IMR-90 (cell line): ENCODE measurements at regions not wholly inside any gene's neighbourhood (a gene's known extent, or its start where the extent isn't known, plus 50 kb on each side); places are given as distances from the start of the nearest gene placed in this dataset.

Source experiments
- ATAC-seq: fragments of 200-7000 bp; cut with Tn5 transposase; 2 replicates; pipeline ENCODE4 v1.9.1; 2020; ENCODE audit warnings: low read depth, mild to moderate bottlenecking, moderate library complexity
- BruUV-seq: library from RNA; stranded (reverse); fragments of 400-500 nt; replicated peaks from 2 replicates; lab custom pipeline; 2021; lab: Mats Ljungman, UMichigan
- CTCF ChIA-PET: fragments of 300-600 bp; formaldehyde crosslinking; extraction: SDS; loops from one replicate; lab custom pipeline; 2021; ENCODE audit warnings: antibody characterized with exemption; lab: Yijun Ruan, JAX
- POLR2A ChIA-PET: fragments of 300-600 bp; sonication (Branson Sonifier 250); formaldehyde crosslinking; loops from one replicate; lab custom pipeline; 2022; ENCODE audit warnings: antibody characterized with exemption; ENCODE audit not compliant: unreplicated experiment; lab: Charles Lee
- DNase-seq: peaks from one replicate; pipeline ENCODE4 v3.0.0; 2013
- H2AFZ ChIP-seq: replicated peaks from 2 replicates; pipeline ENCODE3; 2013; ENCODE audit warnings: low read length, mild to moderate bottlenecking; ENCODE audit not compliant: poor library complexity
- H2AK5ac ChIP-seq: 2 replicates; pipeline ENCODE4 v1.6.1; 2013; ENCODE audit warnings: low read depth, low read length, inconsistent platforms
- H2AK9ac ChIP-seq: replicated peaks from 2 replicates; pipeline ENCODE3; 2013; ENCODE audit warnings: mild to moderate bottlenecking, low read depth, low read length, moderate library complexity; ENCODE audit not compliant: poor library complexity
- H2BK120ac ChIP-seq: 2 replicates; pipeline ENCODE4 v1.6.1; 2013; ENCODE audit warnings: low read depth, low read length, inconsistent platforms
- H2BK15ac ChIP-seq: 3 replicates; pipeline ENCODE4 v1.6.1; 2013; ENCODE audit warnings: low read depth, low read length, inconsistent platforms
- H2BK20ac ChIP-seq: 2 replicates; pipeline ENCODE4 v1.6.1; 2013; ENCODE audit warnings: low read depth, mild to moderate bottlenecking, inconsistent platforms, low read length, moderate library complexity
- H2BK5ac ChIP-seq: 2 replicates; pipeline ENCODE4 v1.6.1; 2013; ENCODE audit warnings: mild to moderate bottlenecking, low read depth, low read length, inconsistent platforms; ENCODE audit not compliant: poor library complexity, severe bottlenecking
- H3K14ac ChIP-seq: replicated peaks from 2 replicates; pipeline ENCODE4 v1.6.1; 2013; ENCODE audit warnings: low read depth, low read length, inconsistent platforms
- H3K18ac ChIP-seq: 2 replicates; pipeline ENCODE4 v1.6.1; 2013; ENCODE audit warnings: low read depth, low read length, control low read depth
- H3K23ac ChIP-seq: 2 replicates; pipeline ENCODE4 v1.6.1; 2013; ENCODE audit warnings: low read depth, low read length, inconsistent platforms
- H3K27ac ChIP-seq: 2 replicates; pipeline ENCODE4 v1.5.1; 2013; ENCODE audit warnings: mild to moderate bottlenecking, control low read depth, low read length; ENCODE audit not compliant: insufficient read depth
- H3K27me3 ChIP-seq: 2 replicates; pipeline ENCODE4 v1.6.1; 2013; ENCODE audit warnings: low read length; ENCODE audit not compliant: control insufficient read depth, insufficient read depth
- H3K36me3 ChIP-seq: 2 replicates; pipeline ENCODE4 v1.6.1; 2013; ENCODE audit warnings: low read length, mixed read lengths; ENCODE audit not compliant: control insufficient read depth, insufficient read depth
- H3K4ac ChIP-seq: 2 replicates; pipeline ENCODE4 v1.6.1; 2013; ENCODE audit warnings: low read depth, low read length, inconsistent platforms
- H3K4me1 ChIP-seq: 2 replicates; pipeline ENCODE4 v1.6.1; 2013; ENCODE audit warnings: low read length, mixed read lengths; ENCODE audit not compliant: control insufficient read depth, insufficient read depth
- H3K4me2 ChIP-seq: 2 replicates; pipeline ENCODE4 v1.6.1; 2013; ENCODE audit warnings: low read depth, mild to moderate bottlenecking, control low read depth, low read length, moderate library complexity
- H3K4me3 ChIP-seq: 2 replicates; pipeline ENCODE4 v1.5.1; 2013; ENCODE audit warnings: low read depth, mild to moderate bottlenecking, control low read depth, low read length, moderate library complexity; ENCODE audit not compliant: insufficient read depth
- H3K56ac ChIP-seq: 2 replicates; pipeline ENCODE4 v1.6.1; 2013; ENCODE audit warnings: low read length, inconsistent platforms; ENCODE audit not compliant: insufficient read depth; ENCODE audit errors: extremely low read depth
- H3K79me1 ChIP-seq, 2 experiments: 2 replicates each; pipeline ENCODE4 v1.6.1; 2013; ENCODE audit warnings: low read length in 2 of 2, inconsistent platforms in 1 of 2, low read depth in 1 of 2
- H3K9ac ChIP-seq: 2 replicates; pipeline ENCODE4 v1.6.1; 2013; ENCODE audit warnings: low read depth, low read length, control low read depth
- H3K9me1 ChIP-seq: 2 replicates; pipeline ENCODE4 v1.6.1; 2013; ENCODE audit warnings: low read length, inconsistent platforms; ENCODE audit not compliant: insufficient read depth
- H3K9me3 ChIP-seq: 2 replicates; pipeline ENCODE4 v1.6.1; 2013; ENCODE audit warnings: low read length; ENCODE audit not compliant: control insufficient read depth, insufficient read depth
- H4K20me1 ChIP-seq: 2 replicates; pipeline ENCODE4 v1.6.1; 2013; ENCODE audit warnings: low read length, inconsistent platforms; ENCODE audit not compliant: insufficient read depth
- H4K5ac ChIP-seq: 2 replicates; pipeline ENCODE4 v1.6.1; 2013; ENCODE audit warnings: mild to moderate bottlenecking, low read depth, low read length, control low read depth
- H4K8ac ChIP-seq, 2 experiments: 2 replicates each; pipeline ENCODE4 v1.6.1; 2013; ENCODE audit warnings: low read depth in 2 of 2, low read length in 2 of 2, control low read depth in 1 of 2, inconsistent platforms in 1 of 2
- H4K91ac ChIP-seq: 2 replicates; pipeline ENCODE4 v1.6.1; 2013; ENCODE audit warnings: low read depth, low read length, inconsistent platforms; ENCODE audit not compliant: insufficient read depth
- BHLHE40 ChIP-seq: fragments of 150-350 bp; IDR thresholded peaks from 2 replicates; pipeline ENCODE4 v1.6.1; 2016; ENCODE audit warnings: mild to moderate bottlenecking, low read depth, low read length
- CEBPB ChIP-seq: IDR thresholded peaks from 2 replicates; pipeline ENCODE4 v1.6.1; 2012; ENCODE audit warnings: low read depth, low read length, improper control_type of control experiment
- CHD1 ChIP-seq: IDR thresholded peaks from 2 replicates; pipeline ENCODE4 v1.6.1; 2012; ENCODE audit warnings: low read depth, low read length, improper control_type of control experiment
- ELK1 ChIP-seq: fragments of 150-350 bp; IDR thresholded peaks from 2 replicates; pipeline ENCODE4 v1.6.1; 2016; ENCODE audit warnings: low read depth, mild to moderate bottlenecking, low read length, moderate library complexity, borderline replicate concordance
- FOS ChIP-seq: fragments of 150-350 bp; IDR thresholded peaks from 2 replicates; pipeline ENCODE4 v1.6.1; 2016; ENCODE audit warnings: low read depth, low read length
- MAFK ChIP-seq: IDR thresholded peaks from 2 replicates; pipeline ENCODE4 v1.6.1; 2012; ENCODE audit warnings: low read depth, low read length, improper control_type of control experiment
- MAZ ChIP-seq: IDR thresholded peaks from 2 replicates; pipeline ENCODE4 v1.6.1; 2012; ENCODE audit warnings: low read depth, mild to moderate bottlenecking, low read length, improper control_type of control experiment, moderate library complexity, borderline replicate concordance
- MXI1 ChIP-seq: IDR thresholded peaks from 2 replicates; pipeline ENCODE4 v1.6.1; 2012; ENCODE audit warnings: low read depth, mild to moderate bottlenecking, low read length, moderate library complexity, borderline replicate concordance
- NFE2L2 ChIP-seq: fragments of 150-350 bp; IDR thresholded peaks from 2 replicates; pipeline ENCODE4 v1.6.1; 2016; ENCODE audit warnings: low read depth, mild to moderate bottlenecking, low read length
- POLR2A ChIP-seq: IDR thresholded peaks from 2 replicates; pipeline ENCODE4 v1.6.1; 2012; ENCODE audit warnings: mild to moderate bottlenecking, low read depth, low read length
- RCOR1 ChIP-seq: IDR thresholded peaks from 2 replicates; pipeline ENCODE4 v1.6.1; 2012; ENCODE audit warnings: mild to moderate bottlenecking, low read length, improper control_type of control experiment; ENCODE audit not compliant: insufficient replicate concordance
- USF2 ChIP-seq: fragments of 150-350 bp; IDR thresholded peaks from 2 replicates; pipeline ENCODE4 v1.6.1; 2017; ENCODE audit warnings: mild to moderate bottlenecking, antibody characterized with exemption, low read length, low read depth
- WGBS, 2 experiments: methylation state at CpG; one replicate each; pipeline versions ENCODE4 v1.1.5 to v1.1.7; 2013; ENCODE audit warnings: missing lambda C conversion rate in 2 of 2; ENCODE audit not compliant: insufficient read length in 1 of 2; ENCODE audit errors: extremely low coverage in 2 of 2; 5-methylcytosine and 5-hydroxymethylcytosine counted together
- dilution Hi-C: fragments of 300-500 bp; cut with HindIII; formaldehyde crosslinking; loops from one replicate; pipeline ENCODE4 v1.14.3; 2018; ENCODE audit warnings: low sequenced_read_pairs; ENCODE audit not compliant: unreplicated experiment
- in situ Hi-C: fragments of 300-500 bp; cut with MboI; formaldehyde crosslinking; loops from 3 replicates; pipeline ENCODE4 v1.14.3; 2019; ENCODE audit warnings: low sequenced_read_pairs, inconsistent platforms, mixed read lengths
- intact Hi-C: fragments of 100-400 bp; cut with micrococcal nuclease; formaldehyde crosslinking; loops from 2 replicates; pipeline ENCODE4 v1.10.0; 2022
- TF ChIP-seq, protein P1 (sequence below): conservative IDR thresholded peaks from 2 replicates; pipeline ENCODE4 v1.5.1; 2012; ENCODE audit warnings: mild to moderate bottlenecking, low read depth, low read length, improper control_type of control experiment

- WGBS, 2 experiments = no CpG with 5 or more reads among the region's 1 CpG
- Histone ChIP-seq H3K14ac (no peak overlapping the region), H2BK120ac (no peak overlapping the region), H2BK5ac (no peak overlapping the region), H2AK5ac (no peak overlapping the region), H3K4me3 (no peak overlapping the region), H3K9me3 (no peaks in the 10 kb centered on the region), H3K56ac (no peak overlapping the region), H3K79me1 (no peaks in the 10 kb centered on the region), H3K23ac (no peak overlapping the region), H3K36me3 (no peaks in the 10 kb centered on the region), H2AK9ac (no peak overlapping the region), H3K4me2 (no peak overlapping the region), H3K4me1 (peaks cover 7% of the 10 kb centered on the region), H3K9ac (no peak overlapping the region), H4K8ac (no peak overlapping the region), H3K27me3 (no peaks in the 10 kb centered on the region), H4K5ac (no peak overlapping the region), H2BK20ac (no peak overlapping the region), H3K9me1 (peaks cover 5% of the 10 kb centered on the region; the same call in 1 of the 2 replicates), H2AFZ (no peak overlapping the region), H2BK15ac (no peak overlapping the region), H4K20me1 (no peaks in the 10 kb centered on the region), H3K4ac (no peak overlapping the region), H3K18ac (no peak overlapping the region), H3K27ac (no peak overlapping the region), H4K91ac (no peak overlapping the region)
- ChIA-PET POLR2A (no interaction called here), CTCF (no interaction called here)
- intact Hi-C loops (no loop called here), in situ Hi-C loops (no loop called here), dilution Hi-C loops (no loop called here)
- ATAC-seq = no peak
- TF ChIP-seq CHD1 (no peak), MXI1 (no peak), CEBPB (no peak), BHLHE40 (no peak), NFE2L2 (no peak), FOS (no peak), MAFK (no peak), RCOR1 (no peak), USF2 (no peak), MAZ (no peak), POLR2A (no peak), ELK1 (no peak)
- TF ChIP-seq, protein P1, sequence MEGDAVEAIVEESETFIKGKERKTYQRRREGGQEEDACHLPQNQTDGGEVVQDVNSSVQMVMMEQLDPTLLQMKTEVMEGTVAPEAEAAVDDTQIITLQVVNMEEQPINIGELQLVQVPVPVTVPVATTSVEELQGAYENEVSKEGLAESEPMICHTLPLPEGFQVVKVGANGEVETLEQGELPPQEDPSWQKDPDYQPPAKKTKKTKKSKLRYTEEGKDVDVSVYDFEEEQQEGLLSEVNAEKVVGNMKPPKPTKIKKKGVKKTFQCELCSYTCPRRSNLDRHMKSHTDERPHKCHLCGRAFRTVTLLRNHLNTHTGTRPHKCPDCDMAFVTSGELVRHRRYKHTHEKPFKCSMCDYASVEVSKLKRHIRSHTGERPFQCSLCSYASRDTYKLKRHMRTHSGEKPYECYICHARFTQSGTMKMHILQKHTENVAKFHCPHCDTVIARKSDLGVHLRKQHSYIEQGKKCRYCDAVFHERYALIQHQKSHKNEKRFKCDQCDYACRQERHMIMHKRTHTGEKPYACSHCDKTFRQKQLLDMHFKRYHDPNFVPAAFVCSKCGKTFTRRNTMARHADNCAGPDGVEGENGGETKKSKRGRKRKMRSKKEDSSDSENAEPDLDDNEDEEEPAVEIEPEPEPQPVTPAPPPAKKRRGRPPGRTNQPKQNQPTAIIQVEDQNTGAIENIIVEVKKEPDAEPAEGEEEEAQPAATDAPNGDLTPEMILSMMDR = no peak
- BruUV-seq = no TSS peak
- no peak for DNase-seq
These were observed 543.1 kb downstream of the HTR7 start for GRCh38 chr10:90314718-90315117.
